ENCODE measurements at regions not wholly inside any gene's neighbourhood (a gene's known extent, or its start where the extent isn't known, plus 50 kb on each side); places are given as distances from the start of the nearest gene placed in this dataset.
"Not testable (repeated sequence)": the region's sequence is repeated elsewhere in the genome, so short reads cannot be mapped to it uniquely, and the experiment has no call there.

DNA sequence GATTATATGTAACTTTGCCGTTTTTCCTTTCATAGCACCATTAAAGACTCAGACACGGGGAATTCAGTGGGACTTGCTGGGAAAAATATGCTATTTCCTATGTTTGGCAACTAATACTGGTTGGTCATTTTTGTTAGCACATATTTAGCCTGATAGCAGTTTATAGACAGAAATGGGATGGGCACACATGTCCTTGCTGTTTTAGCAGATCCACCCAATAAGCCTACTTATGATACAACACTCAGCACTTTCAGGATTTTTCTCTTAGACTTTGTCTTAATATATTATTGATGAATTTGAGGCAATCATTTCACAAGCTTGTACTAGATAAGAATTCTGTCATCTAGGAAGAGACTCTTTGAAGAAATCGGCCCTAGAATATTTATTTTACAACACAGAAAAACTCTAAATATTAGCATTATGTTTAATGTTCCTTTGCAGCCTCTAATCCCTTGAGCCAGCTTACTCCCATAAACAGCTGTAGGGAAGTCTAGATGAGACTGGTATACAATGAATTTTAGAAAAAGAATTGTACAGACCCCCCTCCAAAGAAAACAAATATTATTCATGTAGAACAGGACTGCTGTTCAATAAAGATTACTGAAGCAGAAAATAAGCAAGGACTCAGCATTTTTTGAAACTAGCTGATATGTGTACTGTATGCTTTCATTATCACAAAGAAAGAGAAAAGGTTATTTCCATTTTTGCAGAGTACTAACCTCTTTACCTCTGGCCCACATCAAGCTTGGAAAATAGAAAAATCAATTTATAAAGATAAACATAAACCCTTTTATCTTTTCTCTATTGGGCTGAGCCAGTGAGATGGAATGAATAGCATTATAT, 656.8 kb upstream of the SGO1 start:
- no peak overlapping the region for H3K4me3 ChIP-seq (replicated peaks; ENCODE audit: low read depth, low read length)
- no peak for DNase-seq (ENCODE audit: extremely low read depth, low read depth)
- no peak for TF ChIP-seq CTCF (IDR thresholded peaks at IDR 0.05; ENCODE audit: low read depth, low read length, missing control alignments)

- DNase-seq (ENCODE audit: extremely low read depth, low read depth): no peak
- H3K4me3 ChIP-seq (replicated peaks; ENCODE audit: low read depth, low read length): no peak overlapping the region
- TF ChIP-seq CTCF (IDR thresholded peaks at IDR 0.05; ENCODE audit: low read depth, low read length, missing control alignments): no peak
Observed at GRCh38 chr3:20842002-20842401, 656.0 kb upstream of the SGO1 start.

- H3K4me3 ChIP-seq (replicated peaks; ENCODE audit: low read depth, low read length): no peak overlapping the region
- no peak for DNase-seq (ENCODE audit: extremely low read depth, low read depth)
- no peak for TF ChIP-seq CTCF (IDR thresholded peaks at IDR 0.05; ENCODE audit: low read depth, low read length, missing control alignments)
Observed at GRCh38 chr3:20837676-20838302, 651.8 kb upstream of the SGO1 start.

GRCh38 chr3:20836801-20837200, 650.8 kb upstream of the SGO1 start:
- no peak for TF ChIP-seq CTCF (IDR thresholded peaks at IDR 0.05; ENCODE audit: low read depth, low read length, missing control alignments)

GRCh38 chr3:20832963-20833362, 647.0 kb upstream of the SGO1 start:
- no peak for DNase-seq (ENCODE audit: extremely low read depth, low read depth)
- TF ChIP-seq CTCF (IDR thresholded peaks at IDR 0.05; ENCODE audit: low read depth, low read length, missing control alignments): no peak
- no peak overlapping the region for H3K4me3 ChIP-seq (replicated peaks; ENCODE audit: low read depth, low read length)

More at GRCh38 chr3:20836801-20837200, 650.8 kb upstream of the SGO1 start:
- no peak for DNase-seq (ENCODE audit: extremely low read depth, low read depth)
- H3K4me3 ChIP-seq (replicated peaks; ENCODE audit: low read depth, low read length): no peak overlapping the region

DNA sequence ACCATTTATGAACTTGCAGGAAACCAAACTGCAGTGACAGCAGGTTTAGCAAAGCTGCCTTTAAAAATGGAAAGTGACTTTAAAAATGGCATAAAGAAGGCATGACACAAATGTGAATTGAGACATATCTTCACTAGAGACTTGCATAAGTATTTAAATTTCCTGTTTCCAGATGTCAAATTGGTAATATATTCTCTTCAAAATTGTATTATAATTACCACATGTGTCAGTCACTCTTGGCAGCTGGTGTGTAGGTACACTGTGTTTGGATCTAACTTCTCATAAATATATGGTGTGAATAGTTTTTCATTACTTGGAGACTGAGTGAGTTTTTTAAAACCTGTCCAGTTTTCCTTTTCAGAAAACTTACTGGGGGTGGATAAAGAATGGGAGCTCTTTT, 636.2 kb upstream of the SGO1 start:
- DNase-seq (ENCODE audit: extremely low read depth, low read depth): no peak
- no peak for TF ChIP-seq CTCF (IDR thresholded peaks at IDR 0.05; ENCODE audit: low read depth, low read length, missing control alignments)
- H3K4me3 ChIP-seq (replicated peaks; ENCODE audit: low read depth, low read length): no peak overlapping the region

GRCh38 chr3:20820872-20821271, 634.9 kb upstream of the SGO1 start:
- DNase-seq (ENCODE audit: extremely low read depth, low read depth); H3K4me3 ChIP-seq (replicated peaks; ENCODE audit: low read depth, low read length): not testable (repeated sequence)

Data from HFF-Myc (cell line).